Testis (tissue), 2 donors: ENCODE measurements at regions not wholly inside any gene's neighbourhood (a gene's known extent, or its start where the extent isn't known, plus 50 kb on each side); places are given as distances from the start of the nearest gene placed in this dataset.

Source experiments
- DNase-seq: peaks from one replicate; pipeline ENCODE4 v3.0.0-alpha.2; 2019
- H3K27ac ChIP-seq, 2 donors: fragments of 200-600 bp; sonication (generic); one replicate each; pipeline ENCODE4 v1.5.1; 2019
- H3K27me3 ChIP-seq: fragments of 200-600 bp; sonication (generic); one replicate; pipeline ENCODE4 v1.5.1; 2019
- H3K36me3 ChIP-seq: fragments of 200-600 bp; sonication (generic); one replicate; pipeline ENCODE4 v1.5.1; 2017; ENCODE audit warnings: low read depth; ENCODE audit errors: missing control alignments
- H3K4me1 ChIP-seq: fragments of 200-600 bp; sonication (generic); one replicate; pipeline ENCODE4 v1.5.1; 2019
- H3K4me3 ChIP-seq, 2 donors: fragments of 200-600 bp; sonication (generic); one replicate each; pipeline ENCODE4 v1.5.1; 2017 to 2019
- H3K9me3 ChIP-seq: fragments of 200-600 bp; sonication (generic); one replicate; pipeline ENCODE4 v1.5.1; 2017
- POLR2A ChIP-seq: fragments of 450-650 bp; IDR thresholded peaks from one replicate; pipeline ENCODE4 v1.6.1; 2017; ENCODE audit warnings: antibody characterized with exemption, mild to moderate bottlenecking, moderate library complexity
- WGBS, 2 donors: methylation state at CpG; one replicate each; pipeline ENCODE4 v1.1.5; 2018; 5-methylcytosine and 5-hydroxymethylcytosine counted together
- intact Hi-C: fragments of 100-400 bp; cut with DNase I; formaldehyde crosslinking; loops from one replicate; pipeline ENCODE4 v1.15.1; 2023; ENCODE audit warnings: low total_unique reads
- small RNA-seq, 2 donors: library from RNA; depleted of rRNA; stranded (forward); fragments of <200 nt; gene quantifications; one replicate each; pipeline ENCODE3, GENCODE V24; 2016
- TF ChIP-seq, protein P1 (sequence below), 3 experiments: fragments of 450-650 bp in 2 of 3; fragments of 200-600 bp in 1 of 3; sonication (generic) in 1 of 3; IDR thresholded peaks; one replicate each; pipeline ENCODE4 v1.5.1; 2016 to 2019; ENCODE audit warnings: antibody characterized with exemption in 3 of 3, mild to moderate bottlenecking in 2 of 3, moderate library complexity in 1 of 3

DNA sequence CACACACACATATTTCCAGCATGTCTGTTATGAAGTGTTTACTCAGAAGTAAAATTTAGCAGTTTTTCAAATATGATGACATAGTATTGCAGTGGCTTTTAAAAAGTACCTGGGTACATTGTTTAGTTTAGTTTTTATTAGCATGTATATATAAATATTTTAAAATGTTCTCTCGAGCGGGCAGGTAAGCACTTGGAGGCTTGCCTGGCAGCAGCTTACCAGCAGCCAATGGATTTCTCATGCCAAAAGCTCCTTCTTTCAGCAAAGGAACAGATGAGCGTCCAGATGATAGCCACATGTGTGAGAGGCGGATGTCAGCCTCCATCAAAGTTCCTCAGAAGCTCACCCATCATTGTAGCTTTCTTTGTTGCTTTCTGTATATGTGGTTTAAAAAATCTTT, 57.2 kb upstream of the LRIG3 start:
- WGBS, 2 donors: 81 to 87% methylated on average over 4 of the region's 4 CpGs
- no peak for DNase-seq
- no peaks in the 10 kb centered on the region for H3K9me3 ChIP-seq

GRCh38 chr12:58976146-58976545, 55.8 kb upstream of the LRIG3 start:
- no peaks in the 10 kb centered on the region for H3K4me1 ChIP-seq
- no peaks in the 10 kb centered on the region for H3K27me3 ChIP-seq
- no peak overlapping the region for H3K27ac ChIP-seq
- H3K36me3 ChIP-seq: no peaks in the 10 kb centered on the region
- no peak overlapping the region for H3K4me3 ChIP-seq
- no peak for DNase-seq
- no peak for TF ChIP-seq POLR2A
- TF ChIP-seq, protein P1, sequence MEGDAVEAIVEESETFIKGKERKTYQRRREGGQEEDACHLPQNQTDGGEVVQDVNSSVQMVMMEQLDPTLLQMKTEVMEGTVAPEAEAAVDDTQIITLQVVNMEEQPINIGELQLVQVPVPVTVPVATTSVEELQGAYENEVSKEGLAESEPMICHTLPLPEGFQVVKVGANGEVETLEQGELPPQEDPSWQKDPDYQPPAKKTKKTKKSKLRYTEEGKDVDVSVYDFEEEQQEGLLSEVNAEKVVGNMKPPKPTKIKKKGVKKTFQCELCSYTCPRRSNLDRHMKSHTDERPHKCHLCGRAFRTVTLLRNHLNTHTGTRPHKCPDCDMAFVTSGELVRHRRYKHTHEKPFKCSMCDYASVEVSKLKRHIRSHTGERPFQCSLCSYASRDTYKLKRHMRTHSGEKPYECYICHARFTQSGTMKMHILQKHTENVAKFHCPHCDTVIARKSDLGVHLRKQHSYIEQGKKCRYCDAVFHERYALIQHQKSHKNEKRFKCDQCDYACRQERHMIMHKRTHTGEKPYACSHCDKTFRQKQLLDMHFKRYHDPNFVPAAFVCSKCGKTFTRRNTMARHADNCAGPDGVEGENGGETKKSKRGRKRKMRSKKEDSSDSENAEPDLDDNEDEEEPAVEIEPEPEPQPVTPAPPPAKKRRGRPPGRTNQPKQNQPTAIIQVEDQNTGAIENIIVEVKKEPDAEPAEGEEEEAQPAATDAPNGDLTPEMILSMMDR (IDR thresholded peaks at IDR 0.05): no peak
- 95% methylated on average over 2 of the region's 2 CpGs for WGBS, 2 donors
- intact Hi-C loops: no loop called here
- H3K9me3 ChIP-seq: no peaks in the 10 kb centered on the region

More for the DNA sequence above, 57.2 kb upstream of the LRIG3 start:
- Histone ChIP-seq H3K4me1 (no peaks in the 10 kb centered on the region), H3K27me3 (no peaks in the 10 kb centered on the region), H3K36me3 (no peaks in the 10 kb centered on the region), H3K27ac (no peak overlapping the region), H3K4me3 (no peak overlapping the region)
- intact Hi-C loops: no loop called here
- TF ChIP-seq, protein P1 (IDR thresholded peaks at IDR 0.05): no peak
- TF ChIP-seq POLR2A: no peak

Small RNAs in the stretch of these regions (small RNA-seq; reads per million reads assigned to genes)
- 0 reads per million in 2 donors for gene RNU6-279P
- 0 reads per million in 2 donors for gene RNU6-871P
